Neuronal stem cell (in vitro differentiated cells): ENCODE measurements at regions not wholly inside any gene's neighbourhood (a gene's known extent, or its start where the extent isn't known, plus 50 kb on each side); places are given as distances from the start of the nearest gene placed in this dataset. TPM values are rescaled to one million over a fixed set of nuclear protein-coding genes. Genes with fewer than 3 reads are reported as not detected.
"Not testable (repeated sequence)": the region's sequence is repeated elsewhere in the genome, so short reads cannot be mapped to it uniquely, and the experiment has no call there.

Experiments
- DNase-seq: peaks from one replicate; pipeline ENCODE4 v3.0.0-alpha.2; 2013; ENCODE audit warnings: low spot score
- H2AFZ ChIP-seq: one replicate; pipeline ENCODE4 v1.6.1; 2013; ENCODE audit warnings: mild to moderate bottlenecking, low read length, inconsistent platforms
- H2AK5ac ChIP-seq: 2 replicates; pipeline ENCODE4 v1.6.1; 2013; ENCODE audit warnings: low read depth, mild to moderate bottlenecking, inconsistent platforms, low read length, moderate library complexity, mixed read lengths
- H2BK120ac ChIP-seq: 2 replicates; pipeline ENCODE4 v1.6.1; 2013; ENCODE audit warnings: low read depth, mild to moderate bottlenecking, inconsistent platforms, low read length, moderate library complexity, mixed read lengths
- H2BK12ac ChIP-seq: one replicate; pipeline ENCODE4 v1.6.1; 2013; ENCODE audit warnings: low read length, inconsistent platforms
- H2BK15ac ChIP-seq: 2 replicates; pipeline ENCODE4 v1.6.1; 2013; ENCODE audit warnings: mild to moderate bottlenecking, low read length, inconsistent platforms, mixed read lengths
- H2BK5ac ChIP-seq: one replicate; pipeline ENCODE4 v1.6.1; 2013; ENCODE audit warnings: inconsistent platforms, mild to moderate bottlenecking, low read length, moderate library complexity
- H3K14ac ChIP-seq: one replicate; pipeline ENCODE4 v1.6.1; 2013; ENCODE audit warnings: low read length, inconsistent platforms
- H3K18ac ChIP-seq: 2 replicates; pipeline ENCODE4 v1.6.1; 2013; ENCODE audit warnings: low read length, inconsistent platforms
- H3K23ac ChIP-seq: 2 replicates; pipeline ENCODE4 v1.6.1; 2013; ENCODE audit warnings: low read depth, mild to moderate bottlenecking, mixed read lengths, low read length, inconsistent platforms; ENCODE audit not compliant: poor library complexity
- H3K27ac ChIP-seq: replicated peaks from 3 replicates; pipeline ENCODE4 v1.5.1; 2013; ENCODE audit warnings: low read length, inconsistent platforms
- H3K27me3 ChIP-seq, 3 experiments: 2 replicates each; pipeline ENCODE4 v1.6.1; 2013; ENCODE audit warnings: low read length in 3 of 3, mild to moderate bottlenecking in 2 of 3, inconsistent platforms in 1 of 3, low read depth in 1 of 3, mixed read lengths in 1 of 3, moderate library complexity in 1 of 3; ENCODE audit not compliant: control insufficient read depth in 3 of 3, insufficient read depth in 3 of 3
- H3K36me3 ChIP-seq, 2 donors: replicated peaks in 1 of 2; 2 replicates each; pipeline ENCODE4 v1.6.1; 2013; ENCODE audit warnings: low read length in 2 of 2; ENCODE audit not compliant: control insufficient read depth in 2 of 2, insufficient read depth in 2 of 2
- H3K4ac ChIP-seq: 2 replicates; pipeline ENCODE4 v1.6.1; 2013; ENCODE audit warnings: inconsistent platforms, mild to moderate bottlenecking, low read length, moderate library complexity
- H3K4me1 ChIP-seq, 2 donors: 1 replicate in 1 of 2; 2 replicates in 1 of 2; pipeline ENCODE4 v1.6.1; 2013; ENCODE audit warnings: low read length in 2 of 2, low read depth in 1 of 2; ENCODE audit not compliant: control insufficient read depth in 2 of 2, insufficient read depth in 1 of 2
- H3K4me2 ChIP-seq: one replicate; pipeline ENCODE4 v1.6.1; 2013; ENCODE audit warnings: mild to moderate bottlenecking, low read length, inconsistent platforms; ENCODE audit not compliant: insufficient read depth, poor library complexity, severe bottlenecking
- H3K4me3 ChIP-seq, 2 donors: 2 replicates each; pipeline ENCODE4 v1.5.1; 2013; ENCODE audit warnings: low read length in 2 of 2, mild to moderate bottlenecking in 2 of 2, inconsistent platforms in 1 of 2, moderate library complexity in 1 of 2
- H3K79me1 ChIP-seq: one replicate; pipeline ENCODE4 v1.6.1; 2013; ENCODE audit warnings: low read depth, mild to moderate bottlenecking, inconsistent platforms, low read length, moderate library complexity
- H3K9ac ChIP-seq: one replicate; pipeline ENCODE4 v1.6.1; 2013; ENCODE audit warnings: mild to moderate bottlenecking, low read depth, low read length, inconsistent platforms; ENCODE audit not compliant: poor library complexity
- H3K9me3 ChIP-seq, 2 donors: replicated peaks in 1 of 2; 2 replicates each; pipeline versions ENCODE3 to v1.6.1; 2013; ENCODE audit warnings: low read length in 2 of 2, mild to moderate bottlenecking in 2 of 2, inconsistent platforms in 1 of 2, low read depth in 1 of 2, mixed read lengths in 1 of 2, moderate library complexity in 1 of 2; ENCODE audit not compliant: control insufficient read depth in 2 of 2, insufficient read depth in 1 of 2
- H4K8ac ChIP-seq: one replicate; pipeline ENCODE4 v1.6.1; 2013; ENCODE audit warnings: low read depth, mild to moderate bottlenecking, inconsistent platforms, low read length, moderate library complexity
- H4K91ac ChIP-seq: one replicate; pipeline ENCODE4 v1.6.1; 2013; ENCODE audit warnings: low read length, low read depth, mild to moderate bottlenecking, inconsistent platforms; ENCODE audit not compliant: poor library complexity
- WGBS, 2 donors: extraction: QIAGEN DNeasy Blood & Tissue Kit; methylation state at CpG; one replicate each; pipeline ENCODE4 v1.1.7; 2013; ENCODE audit warnings: missing lambda C conversion rate in 2 of 2, mixed read lengths in 1 of 2; ENCODE audit not compliant: insufficient read length in 2 of 2, insufficient replicate concordance in 1 of 2; ENCODE audit errors: extremely low coverage in 2 of 2; 5-methylcytosine and 5-hydroxymethylcytosine counted together
- small RNA-seq: library from polyadenylated mRNA; stranded (forward); fragments of <200 nt; extraction: miRNeasy Mini kit (QIAGEN cat#:217004); gene quantifications from one replicate; pipeline ENCODE3, GENCODE V24; 2013; ENCODE audit not compliant: insufficient read depth

- H3K27me3 ChIP-seq, H4K91ac ChIP-seq, H2BK120ac ChIP-seq, H2AFZ ChIP-seq, H2AK5ac ChIP-seq, DNase-seq, H3K14ac ChIP-seq, H3K4me3 ChIP-seq, H2BK12ac ChIP-seq, H2BK15ac ChIP-seq, H3K9ac ChIP-seq, H3K36me3 ChIP-seq, H3K4ac ChIP-seq, H3K18ac ChIP-seq, H4K8ac ChIP-seq, H3K4me1 ChIP-seq, H3K4me2 ChIP-seq, H3K27ac ChIP-seq, H3K9me3 ChIP-seq, H2BK5ac ChIP-seq, H3K23ac ChIP-seq, H3K79me1 ChIP-seq: not testable (repeated sequence)
- no CpG with 5 or more reads among the region's 2 CpGs for WGBS, 2 donors
These were observed 2975.9 kb downstream of the RPIA start for GRCh38 chr2:91667341-91667740.

GRCh38 chr2:91685541-91685940, 2994.1 kb downstream of the RPIA start:
- H2AK5ac ChIP-seq, H4K8ac ChIP-seq, DNase-seq, H3K9ac ChIP-seq, H3K4me2 ChIP-seq, H2BK15ac ChIP-seq, H3K23ac ChIP-seq, H2AFZ ChIP-seq, H4K91ac ChIP-seq, H3K27me3 ChIP-seq, H3K4me3 ChIP-seq, H3K18ac ChIP-seq, H3K4me1 ChIP-seq, H3K79me1 ChIP-seq, H2BK12ac ChIP-seq, H2BK5ac ChIP-seq, H3K9me3 ChIP-seq, H3K36me3 ChIP-seq, H2BK120ac ChIP-seq, H3K14ac ChIP-seq, H3K27ac ChIP-seq, H3K4ac ChIP-seq: not testable (repeated sequence)
- WGBS, 2 donors: no CpG with 5 or more reads among the region's 36 CpGs

GRCh38 chr2:91686046-91686445, 2994.6 kb downstream of the RPIA start:
- H2AFZ ChIP-seq, H3K4ac ChIP-seq, H3K27me3 ChIP-seq, H3K27ac ChIP-seq, H3K9me3 ChIP-seq, H3K4me1 ChIP-seq, H3K18ac ChIP-seq, H3K14ac ChIP-seq, H3K9ac ChIP-seq, DNase-seq, H2BK12ac ChIP-seq, H3K23ac ChIP-seq, H2BK5ac ChIP-seq, H4K91ac ChIP-seq, H3K79me1 ChIP-seq, H2AK5ac ChIP-seq, H2BK15ac ChIP-seq, H4K8ac ChIP-seq, H3K4me2 ChIP-seq, H2BK120ac ChIP-seq, H3K36me3 ChIP-seq: not testable (repeated sequence)
- no CpG with 5 or more reads among the region's 42 CpGs for WGBS, 2 donors
- H3K4me3 ChIP-seq: peak overlapping the region in 1 of 2 donors; percentile 70

Small RNAs in the stretch of these regions (small RNA-seq; reads per million reads assigned to genes)
- gene AC233266.1 (not detected), gene RNA5SP100 (not detected)
